ENCODE measurements at regions not wholly inside any gene's neighbourhood (a gene's known extent, or its start where the extent isn't known, plus 50 kb on each side); places are given as distances from the start of the nearest gene placed in this dataset.

DNA sequence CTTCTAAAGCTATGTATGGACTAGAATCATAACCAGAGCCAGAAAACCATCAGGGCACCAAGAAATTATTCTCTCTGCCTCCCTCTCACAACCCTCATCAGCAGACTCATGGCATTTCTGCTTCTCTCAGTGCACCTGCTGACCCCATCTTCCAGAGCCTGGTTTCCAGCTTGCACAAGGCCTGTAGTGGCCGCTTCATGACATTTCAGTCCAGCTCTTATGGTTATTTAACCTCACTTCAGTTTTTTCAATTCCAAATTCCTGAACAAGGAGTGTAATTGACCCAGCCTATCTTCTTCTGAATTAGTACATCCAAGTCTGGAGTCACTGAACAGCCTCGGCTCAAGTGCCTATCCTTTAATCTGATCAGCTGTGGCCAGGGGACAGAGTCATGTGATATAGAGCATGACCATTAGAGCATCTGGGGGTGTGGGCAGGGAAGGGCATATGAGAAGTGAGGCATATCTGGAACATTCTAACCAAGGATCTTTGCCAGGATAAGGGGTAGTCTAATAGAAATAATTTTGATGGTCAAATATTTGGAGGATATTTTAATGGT is 97.2 kb upstream of the TMEM17 start:
- no peak for TF ChIP-seq POLR2AphosphoS5 (IDR thresholded peaks at IDR 0.05)
- TF ChIP-seq POLR2A (IDR thresholded peaks at IDR 0.05), result no peak

Measured in transverse colon (tissue), 3 donors.